ENCODE measurements at regions not wholly inside any gene's neighbourhood (a gene's known extent, or its start where the extent isn't known, plus 50 kb on each side); places are given as distances from the start of the nearest gene placed in this dataset.

GRCh38 chr6:153814136-153814535 is 224.9 kb upstream of the OPRM1 start:
- peak; percentile 71 for DNase-seq
- no peak overlapping the region for H3K27ac ChIP-seq (ENCODE audit: low read depth, low read length)
- no peak overlapping the region for H3K4ac ChIP-seq (ENCODE audit: low read depth, low read length)
- no peak overlapping the region for H3K56ac ChIP-seq (ENCODE audit: low read length)
- no peaks in the 10 kb centered on the region for H3K27me3 ChIP-seq (ENCODE audit: insufficient read depth, low read length, poor library complexity)
- H3K4me3 ChIP-seq (ENCODE audit: low read length), result no peak overlapping the region
- no peak overlapping the region for H4K8ac ChIP-seq (ENCODE audit: low read depth, low read length)
- no peak overlapping the region for H3K9ac ChIP-seq (ENCODE audit: low read length)
- WGBS (ENCODE audit: extremely low coverage, insufficient coverage, low lambda C conversion rate), result no CpG with 5 or more reads among the region's 1 CpG
- H2BK120ac ChIP-seq (ENCODE audit: low read depth, low read length), result no peak overlapping the region
- H2BK5ac ChIP-seq (ENCODE audit: low read length), result no peak overlapping the region
- H3K36me3 ChIP-seq (ENCODE audit: control insufficient read depth, insufficient read depth, low read length), result no peaks in the 10 kb centered on the region
- H3K4me1 ChIP-seq (ENCODE audit: control insufficient read depth, low read depth, low read length), result no peaks in the 10 kb centered on the region
- no peak overlapping the region for H4K5ac ChIP-seq (ENCODE audit: low read length)
- no peak overlapping the region for H3K18ac ChIP-seq (ENCODE audit: low read length)
- no peaks in the 10 kb centered on the region for H3K79me1 ChIP-seq (ENCODE audit: low read length)
- H3K79me2 ChIP-seq (ENCODE audit: control insufficient read depth, insufficient read depth, low read length), result no peaks in the 10 kb centered on the region
- H3K23ac ChIP-seq (ENCODE audit: low read length), result no peak overlapping the region
- no peak overlapping the region for H3K4me2 ChIP-seq (ENCODE audit: low read length)
- H2BK15ac ChIP-seq (replicated peaks; ENCODE audit: low read depth), result no peak overlapping the region
- H2AK5ac ChIP-seq (ENCODE audit: low read length), result no peak overlapping the region

- H3K9ac ChIP-seq (ENCODE audit: low read length), result no peak overlapping the region
- WGBS (ENCODE audit: extremely low coverage, insufficient coverage, low lambda C conversion rate), result no CpG with 5 or more reads among the region's 5 CpGs
- no peak overlapping the region for H3K27ac ChIP-seq (ENCODE audit: low read depth, low read length)
Observed at GRCh38 chr6:153804755-153805330, 234.2 kb upstream of the OPRM1 start.

GRCh38 chr6:153801917-153802316 is 237.1 kb upstream of the OPRM1 start:
- H3K4me1 ChIP-seq (ENCODE audit: control insufficient read depth, low read depth, low read length), result no peaks in the 10 kb centered on the region
- no peak overlapping the region for H3K4me2 ChIP-seq (ENCODE audit: low read length)
- no peaks in the 10 kb centered on the region for H3K36me3 ChIP-seq (ENCODE audit: control insufficient read depth, insufficient read depth, low read length)
- H2BK120ac ChIP-seq (ENCODE audit: low read depth, low read length), result no peak overlapping the region
- H2BK15ac ChIP-seq (replicated peaks; ENCODE audit: low read depth), result no peak overlapping the region
- no peak overlapping the region for H3K18ac ChIP-seq (ENCODE audit: low read length)
- no peaks in the 10 kb centered on the region for H3K79me2 ChIP-seq (ENCODE audit: control insufficient read depth, insufficient read depth, low read length)
- no peak overlapping the region for H3K56ac ChIP-seq (ENCODE audit: low read length)
- H3K4me3 ChIP-seq (ENCODE audit: low read length), result no peak overlapping the region
- H3K27ac ChIP-seq (ENCODE audit: low read depth, low read length), result no peak overlapping the region
- no CpG with 5 or more reads among the region's 2 CpGs for WGBS (ENCODE audit: extremely low coverage, insufficient coverage, low lambda C conversion rate)
- H2BK5ac ChIP-seq (ENCODE audit: low read length), result no peak overlapping the region
- no peak overlapping the region for H3K4ac ChIP-seq (ENCODE audit: low read depth, low read length)
- H2AK5ac ChIP-seq (ENCODE audit: low read length), result no peak overlapping the region
- no peak overlapping the region for H3K9ac ChIP-seq (ENCODE audit: low read length)
- H3K79me1 ChIP-seq (ENCODE audit: low read length), result no peaks in the 10 kb centered on the region
- no peak overlapping the region for H4K8ac ChIP-seq (ENCODE audit: low read depth, low read length)
- no peak overlapping the region for H3K23ac ChIP-seq (ENCODE audit: low read length)
- H3K27me3 ChIP-seq (ENCODE audit: insufficient read depth, low read length, poor library complexity), result no peaks in the 10 kb centered on the region
- no peak for DNase-seq
- no peak overlapping the region for H4K5ac ChIP-seq (ENCODE audit: low read length)

More at GRCh38 chr6:153804755-153805330, 234.2 kb upstream of the OPRM1 start:
- H4K8ac ChIP-seq (ENCODE audit: low read depth, low read length), result no peak overlapping the region
- H3K79me2 ChIP-seq (ENCODE audit: control insufficient read depth, insufficient read depth, low read length), result no peaks in the 10 kb centered on the region
- no peak overlapping the region for H2AK5ac ChIP-seq (ENCODE audit: low read length)
- H3K23ac ChIP-seq (ENCODE audit: low read length), result no peak overlapping the region
- no peak overlapping the region for H3K4ac ChIP-seq (ENCODE audit: low read depth, low read length)
- no peaks in the 10 kb centered on the region for H3K79me1 ChIP-seq (ENCODE audit: low read length)
- DNase-seq, result no peak
- H3K4me3 ChIP-seq (ENCODE audit: low read length), result no peak overlapping the region
- H2BK15ac ChIP-seq (replicated peaks; ENCODE audit: low read depth), result no peak overlapping the region
- H2BK5ac ChIP-seq (ENCODE audit: low read length), result no peak overlapping the region
- no peak overlapping the region for H3K56ac ChIP-seq (ENCODE audit: low read length)
- no peak overlapping the region for H2BK120ac ChIP-seq (ENCODE audit: low read depth, low read length)
- no peaks in the 10 kb centered on the region for H3K27me3 ChIP-seq (ENCODE audit: insufficient read depth, low read length, poor library complexity)
- no peak overlapping the region for H4K5ac ChIP-seq (ENCODE audit: low read length)
- no peaks in the 10 kb centered on the region for H3K36me3 ChIP-seq (ENCODE audit: control insufficient read depth, insufficient read depth, low read length)
- no peaks in the 10 kb centered on the region for H3K4me1 ChIP-seq (ENCODE audit: control insufficient read depth, low read depth, low read length)
- H3K4me2 ChIP-seq (ENCODE audit: low read length), result no peak overlapping the region
- H3K18ac ChIP-seq (ENCODE audit: low read length), result no peak overlapping the region

GRCh38 chr6:153800580-153801188 is 238.4 kb upstream of the OPRM1 start:
- Histone ChIP-seq H4K5ac (ENCODE audit: low read length) (no peak overlapping the region), H2BK15ac (replicated peaks; ENCODE audit: low read depth) (no peak overlapping the region), H3K23ac (ENCODE audit: low read length) (no peak overlapping the region), H3K56ac (ENCODE audit: low read length) (no peak overlapping the region), H3K79me2 (ENCODE audit: control insufficient read depth, insufficient read depth, low read length) (no peaks in the 10 kb centered on the region), H3K4me1 (ENCODE audit: control insufficient read depth, low read depth, low read length) (no peaks in the 10 kb centered on the region), H3K79me1 (ENCODE audit: low read length) (no peaks in the 10 kb centered on the region), H2AK5ac (ENCODE audit: low read length) (no peak overlapping the region), H3K18ac (ENCODE audit: low read length) (no peak overlapping the region), H2BK120ac (ENCODE audit: low read depth, low read length) (no peak overlapping the region), H3K4me2 (ENCODE audit: low read length) (no peak overlapping the region), H3K9ac (ENCODE audit: low read length) (no peak overlapping the region), H3K27ac (ENCODE audit: low read depth, low read length) (no peak overlapping the region), H3K27me3 (ENCODE audit: insufficient read depth, low read length, poor library complexity) (no peaks in the 10 kb centered on the region), H3K4ac (ENCODE audit: low read depth, low read length) (no peak overlapping the region), H4K8ac (ENCODE audit: low read depth, low read length) (no peak overlapping the region), H3K4me3 (ENCODE audit: low read length) (no peak overlapping the region), H3K36me3 (ENCODE audit: control insufficient read depth, insufficient read depth, low read length) (no peaks in the 10 kb centered on the region), H2BK5ac (ENCODE audit: low read length) (no peak overlapping the region)
- WGBS (ENCODE audit: extremely low coverage, insufficient coverage, low lambda C conversion rate), result no CpG with 5 or more reads among the region's 4 CpGs
- no peak for DNase-seq

GRCh38 chr6:153790876-153791473 is 248.1 kb upstream of the OPRM1 start:
- Histone ChIP-seq H3K9ac (ENCODE audit: low read length) (no peak overlapping the region), H3K23ac (ENCODE audit: low read length) (no peak overlapping the region), H2BK15ac (replicated peaks; ENCODE audit: low read depth) (no peak overlapping the region), H4K5ac (ENCODE audit: low read length) (no peak overlapping the region), H4K8ac (ENCODE audit: low read depth, low read length) (no peak overlapping the region), H3K27me3 (ENCODE audit: insufficient read depth, low read length, poor library complexity) (no peaks in the 10 kb centered on the region), H3K56ac (ENCODE audit: low read length) (no peak overlapping the region), H2AK5ac (ENCODE audit: low read length) (no peak overlapping the region), H3K79me2 (ENCODE audit: control insufficient read depth, insufficient read depth, low read length) (no peaks in the 10 kb centered on the region), H3K4me1 (ENCODE audit: control insufficient read depth, low read depth, low read length) (no peaks in the 10 kb centered on the region), H3K27ac (ENCODE audit: low read depth, low read length) (no peak overlapping the region), H3K79me1 (ENCODE audit: low read length) (no peaks in the 10 kb centered on the region), H2BK5ac (ENCODE audit: low read length) (no peak overlapping the region), H3K18ac (ENCODE audit: low read length) (no peak overlapping the region), H2BK120ac (ENCODE audit: low read depth, low read length) (no peak overlapping the region), H3K4me3 (ENCODE audit: low read length) (no peak overlapping the region), H3K4me2 (ENCODE audit: low read length) (no peak overlapping the region), H3K4ac (ENCODE audit: low read depth, low read length) (no peak overlapping the region), H3K36me3 (ENCODE audit: control insufficient read depth, insufficient read depth, low read length) (no peaks in the 10 kb centered on the region)
- WGBS (ENCODE audit: extremely low coverage, insufficient coverage, low lambda C conversion rate), result no CpG with 5 or more reads among the region's 1 CpG
- peak; percentile 63 for DNase-seq

Measured in mesendoderm (in vitro differentiated cells).